A673 (cell line): ENCODE measurements at regions not wholly inside any gene's neighbourhood (a gene's known extent, or its start where the extent isn't known, plus 50 kb on each side); places are given as distances from the start of the nearest gene placed in this dataset.

Experiments
- BruUV-seq: library from RNA; stranded (reverse); fragments of 400-500 nt; replicated peaks from 2 replicates; lab custom pipeline; 2021; lab: Mats Ljungman, UMichigan
- CTCF ChIA-PET: fragments of 300-600 bp; sonication (Branson Sonifier 250); formaldehyde crosslinking; loops from one replicate; lab custom pipeline; 2022; ENCODE audit warnings: antibody characterized with exemption; lab: Charles Lee
- POLR2A ChIA-PET: fragments of 300-600 bp; sonication (Branson Sonifier 250); formaldehyde crosslinking; loops from one replicate; lab custom pipeline; 2022; ENCODE audit warnings: antibody characterized with exemption; ENCODE audit not compliant: low non-redundant PET; lab: Charles Lee
- DNase-seq: peaks from one replicate; pipeline ENCODE4 v3.0.0-alpha.2; 2015; ENCODE audit warnings: low spot score
- H3K27ac ChIP-seq: fragments of 200-600 bp; sonication (generic); 2 replicates; pipeline ENCODE4 v1.5.1; 2016; ENCODE audit warnings: mixed run types, low read depth, mild to moderate bottlenecking, mixed read lengths, antibody characterized with exemption, low read length; ENCODE audit not compliant: poor library complexity, severe bottlenecking
- H3K27me3 ChIP-seq: fragments of 200-600 bp; sonication (generic); replicated peaks from 2 replicates; pipeline ENCODE4 v1.6.1; 2017; ENCODE audit warnings: mixed run types, low read depth, mild to moderate bottlenecking, mixed read lengths, antibody characterized with exemption, low read length; ENCODE audit not compliant: insufficient read depth, poor library complexity
- H3K36me3 ChIP-seq: fragments of 200-600 bp; sonication (generic); 2 replicates; pipeline ENCODE4 v1.6.1; 2016; ENCODE audit warnings: mixed run types, mild to moderate bottlenecking, mixed read lengths, antibody characterized with exemption, low read length; ENCODE audit not compliant: insufficient read depth, poor library complexity, severe bottlenecking
- H3K4me1 ChIP-seq: fragments of 200-600 bp; sonication (generic); 2 replicates; pipeline ENCODE4 v1.6.1; 2017; ENCODE audit warnings: mixed run types, mild to moderate bottlenecking, mixed read lengths, antibody characterized with exemption, low read length; ENCODE audit not compliant: insufficient read depth, poor library complexity, severe bottlenecking
- H3K4me3 ChIP-seq: fragments of 200-600 bp; sonication (generic); 2 replicates; pipeline ENCODE4 v1.5.1; 2016; ENCODE audit warnings: low read depth, mixed run types, mild to moderate bottlenecking, mixed read lengths, low read length; ENCODE audit not compliant: poor library complexity, severe bottlenecking
- H3K9me3 ChIP-seq: fragments of 200-600 bp; sonication (generic); 2 replicates; pipeline ENCODE4 v1.6.1; 2016; ENCODE audit warnings: mixed run types, low read depth, mild to moderate bottlenecking, mixed read lengths, antibody characterized with exemption, low read length; ENCODE audit not compliant: poor library complexity, severe bottlenecking
- CTCF ChIP-seq: fragments of 300-800, 200-600 bp; sonication (generic); conservative IDR thresholded peaks from 2 replicates; pipeline ENCODE4 v1.5.1; 2017; ENCODE audit warnings: low read depth, mild to moderate bottlenecking, antibody characterized with exemption, low read length, moderate library complexity, mixed read lengths
- EZH2 ChIP-seq: fragments of 200-600 bp; sonication (generic); IDR thresholded peaks from 2 replicates; pipeline ENCODE4 v1.6.1; 2017; ENCODE audit warnings: borderline replicate concordance, low read depth, mild to moderate bottlenecking, mixed read lengths, antibody characterized with exemption, low read length; ENCODE audit not compliant: poor library complexity, severe bottlenecking
- intact Hi-C: fragments of 100-400 bp; cut with micrococcal nuclease; formaldehyde crosslinking; loops from one replicate; pipeline ENCODE4 v1.10.0; 2022; ENCODE audit not compliant: unreplicated experiment

DNA sequence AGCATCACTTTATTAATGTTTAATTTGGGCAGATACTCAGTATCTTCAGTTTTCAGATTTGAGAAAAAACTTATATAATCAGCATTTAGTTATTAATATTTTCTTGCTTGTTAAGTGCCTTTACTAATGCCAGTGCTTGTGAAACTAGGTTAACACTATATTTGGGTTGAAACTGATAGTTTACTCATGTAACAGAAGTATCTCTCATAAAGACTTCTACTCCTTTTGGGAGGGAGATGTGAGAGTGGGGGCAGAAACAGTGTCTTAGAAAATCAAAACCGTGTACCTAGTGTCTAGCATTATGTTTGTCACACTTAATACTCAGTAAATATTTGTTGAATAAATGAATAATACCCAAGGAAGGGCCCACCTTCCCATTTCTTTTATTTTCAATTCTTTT, 129.5 kb downstream of the MSTN start:
- intact Hi-C loops, result no loop called here
- no peaks in the 10 kb centered on the region for H3K4me1 ChIP-seq
- no TSS peak for BruUV-seq
- no peaks in the 10 kb centered on the region for H3K27me3 ChIP-seq
- TF ChIP-seq EZH2, result no peak
- no peak for TF ChIP-seq CTCF
- DNase-seq, result no peak
- no peak overlapping the region for H3K27ac ChIP-seq
- no peak overlapping the region for H3K4me3 ChIP-seq
- no peaks in the 10 kb centered on the region for H3K36me3 ChIP-seq
- no peaks in the 10 kb centered on the region for H3K9me3 ChIP-seq
- ChIA-PET CTCF (no interaction called here), POLR2A (interaction anchor here (0.7 kb wide), 1 partner anchor 218 kb away, joined by 3 read pairs; no protein-coding TSS in a partner anchor)

DNA sequence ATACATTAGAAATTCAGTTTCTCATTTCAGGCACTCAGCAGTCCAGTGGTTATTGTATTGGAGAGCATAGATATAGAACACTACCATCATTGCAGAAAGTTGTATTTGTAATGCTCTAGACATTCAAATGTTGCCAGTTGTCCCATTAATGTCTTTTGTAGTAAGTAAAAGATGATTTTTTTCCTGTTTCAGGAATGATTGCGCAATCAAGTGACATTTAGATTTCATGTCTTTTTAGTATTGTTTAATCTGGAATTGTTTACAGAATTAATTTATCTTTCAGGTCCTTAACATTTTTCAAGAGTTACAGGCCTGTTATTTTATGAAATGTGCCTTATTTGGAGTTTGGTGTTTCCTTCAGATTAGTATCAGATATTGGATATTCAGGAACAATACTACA, 134.7 kb downstream of the MSTN start:
- TF ChIP-seq EZH2 (no peak), CTCF (no peak)
- H3K27ac ChIP-seq, result no peak overlapping the region
- no peaks in the 10 kb centered on the region for H3K4me1 ChIP-seq
- BruUV-seq, result no TSS peak
- ChIA-PET POLR2A (no interaction called here), CTCF (no interaction called here)
- H3K36me3 ChIP-seq, result no peaks in the 10 kb centered on the region
- no peak overlapping the region for H3K4me3 ChIP-seq
- no peaks in the 10 kb centered on the region for H3K27me3 ChIP-seq
- DNase-seq, result no peak
- intact Hi-C loops, result no loop called here
- H3K9me3 ChIP-seq, result no peaks in the 10 kb centered on the region
